A549 (cell line): ENCODE measurements at regions not wholly inside any gene's neighbourhood (a gene's known extent, or its start where the extent isn't known, plus 50 kb on each side); places are given as distances from the start of the nearest gene placed in this dataset.

ENCODE experiments used
- CTCF ChIP-seq: fragments of >200 bp; sonication (Bioruptor Twin); formaldehyde crosslinking; IDR thresholded peaks from 3 replicates; pipeline ENCODE4 v1.5.1; 2016
- EP300 ChIP-seq, 2 experiments: fragments of >200 bp; sonication (Bioruptor Twin); formaldehyde crosslinking; IDR thresholded peaks; 2 replicates in 1 of 2; 3 replicates in 1 of 2; pipeline ENCODE4 v1.6.1; 2016 to 2017
- HMGXB4 ChIP-seq: fragments of 250-450 bp; sonication (Bioruptor Pico); IDR thresholded peaks from 2 replicates; pipeline ENCODE4 v1.5.0; 2021; ENCODE audit warnings: mild to moderate bottlenecking, moderate library complexity, borderline replicate concordance
- MYC ChIP-seq: IDR thresholded peaks from 2 replicates; pipeline ENCODE4 v1.6.1; 2012; ENCODE audit warnings: mild to moderate bottlenecking, inconsistent platforms, low read length, improper control_type of control experiment, borderline replicate concordance
- POLR2A ChIP-seq: IDR thresholded peaks from 2 replicates; pipeline ENCODE4 v1.6.1; 2012; ENCODE audit warnings: mild to moderate bottlenecking, low read length
- REST ChIP-seq: fragments of 200-600 bp; sonication (generic); IDR thresholded peaks from 2 replicates; pipeline ENCODE4 v1.6.1; 2016; ENCODE audit warnings: antibody characterized with exemption, mild to moderate bottlenecking, moderate library complexity
- TF ChIP-seq, protein P1 (sequence below): fragments of 450-650 bp; IDR thresholded peaks from 2 replicates; pipeline ENCODE4 v1.6.1; 2014; ENCODE audit warnings: antibody characterized with exemption

DNA sequence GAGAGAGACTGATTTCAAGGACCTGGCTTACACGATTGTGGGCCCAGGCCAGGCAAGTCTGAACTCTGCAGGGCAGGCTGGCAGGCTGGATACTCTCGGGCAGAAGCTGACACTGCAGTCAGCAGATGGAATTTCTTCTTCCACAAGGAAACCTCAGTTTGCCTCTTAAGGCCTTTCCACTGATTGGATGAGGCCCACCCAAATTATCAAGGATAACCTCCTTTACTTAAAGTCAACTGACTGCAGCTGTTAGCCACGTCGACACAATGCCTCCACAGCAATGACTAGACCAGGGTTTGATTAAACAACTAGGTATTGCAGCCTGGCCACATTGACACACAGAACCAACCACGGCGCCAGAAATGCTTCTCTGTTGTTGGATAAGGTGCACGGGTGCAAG, 130.5 kb downstream of the PSMG1 start:
- TF ChIP-seq, protein P1, sequence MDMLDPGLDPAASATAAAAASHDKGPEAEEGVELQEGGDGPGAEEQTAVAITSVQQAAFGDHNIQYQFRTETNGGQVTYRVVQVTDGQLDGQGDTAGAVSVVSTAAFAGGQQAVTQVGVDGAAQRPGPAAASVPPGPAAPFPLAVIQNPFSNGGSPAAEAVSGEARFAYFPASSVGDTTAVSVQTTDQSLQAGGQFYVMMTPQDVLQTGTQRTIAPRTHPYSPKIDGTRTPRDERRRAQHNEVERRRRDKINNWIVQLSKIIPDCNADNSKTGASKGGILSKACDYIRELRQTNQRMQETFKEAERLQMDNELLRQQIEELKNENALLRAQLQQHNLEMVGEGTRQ: no peak
- TF ChIP-seq HMGXB4 (CRISPR knock-in tag) (no peak), POLR2A (no peak), CTCF (no peak), REST (no peak), EP300 (IDR thresholded peaks at IDR 0.05) (no peak), MYC (no peak)
